ENCODE measurements at regions not wholly inside any gene's neighbourhood (a gene's known extent, or its start where the extent isn't known, plus 50 kb on each side); places are given as distances from the start of the nearest gene placed in this dataset.

GRCh38 chr3:178930116-178930515 lies 141.5 kb downstream of the ZMAT3 start:
- Histone ChIP-seq H3K4me1 (ENCODE audit: control insufficient read depth in 3 of 3, insufficient read depth in 3 of 3, low read length in 3 of 3) (no peaks in the 10 kb centered on the region), H3K27ac (ENCODE audit: low read depth, low read length) (no peak overlapping the region), H3K9me3 (ENCODE audit: control insufficient read depth in 3 of 3, low read length in 3 of 3) (peaks cover 0 to 7% (median 7%) of the 10 kb centered on the region in 3 donors), H3K27me3 (ENCODE audit: control insufficient read depth in 3 of 3, insufficient read depth in 3 of 3, low read length in 3 of 3) (no peaks in the 10 kb centered on the region), H3K36me3 (ENCODE audit: control insufficient read depth in 3 of 3, insufficient read depth in 3 of 3, low read length in 3 of 3) (no peaks in the 10 kb centered on the region), H3K4me3 (ENCODE audit: low read length in 3 of 3) (no peak overlapping the region), H3K9ac (ENCODE audit: low read depth in 1 of 3, low read length in 3 of 3) (no peak overlapping the region)

GRCh38 chr3:178916223-178916622 lies 155.4 kb downstream of the ZMAT3 start:
- Histone ChIP-seq H3K4me1 (ENCODE audit: control insufficient read depth in 3 of 3, insufficient read depth in 3 of 3, low read length in 3 of 3) (no peaks in the 10 kb centered on the region), H3K36me3 (ENCODE audit: control insufficient read depth in 3 of 3, insufficient read depth in 3 of 3, low read length in 3 of 3) (no peaks in the 10 kb centered on the region), H3K27ac (ENCODE audit: low read depth, low read length) (no peak overlapping the region), H3K9me3 (ENCODE audit: control insufficient read depth in 3 of 3, low read length in 3 of 3) (peaks cover 0 to 5% (median 2%) of the 10 kb centered on the region in 3 donors), H3K9ac (ENCODE audit: low read depth in 1 of 3, low read length in 3 of 3) (no peak overlapping the region), H3K4me3 (ENCODE audit: low read length in 3 of 3) (no peak overlapping the region), H3K27me3 (ENCODE audit: control insufficient read depth in 3 of 3, insufficient read depth in 3 of 3, low read length in 3 of 3) (no peaks in the 10 kb centered on the region)

DNA sequence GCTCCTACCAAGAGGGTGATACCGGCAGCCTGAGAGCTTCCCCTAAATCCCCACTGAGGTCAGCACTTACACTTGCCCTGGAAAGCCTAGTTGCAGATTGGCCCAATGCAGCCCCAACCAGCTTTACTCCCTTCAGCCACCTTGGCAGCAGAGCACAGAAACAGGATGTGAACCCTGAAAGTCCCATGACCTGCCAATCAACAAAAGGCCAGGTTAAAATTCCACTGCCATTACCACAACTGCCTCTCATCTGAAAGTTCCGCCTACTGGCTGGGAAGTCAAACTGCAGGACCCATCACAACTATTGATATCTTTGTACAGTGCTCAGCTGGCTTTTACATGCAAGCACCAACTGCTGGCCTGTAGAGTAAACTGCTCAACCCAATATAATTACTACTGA lies 156.2 kb downstream of the ZMAT3 start:
- H3K4me3 ChIP-seq (ENCODE audit: low read length in 3 of 3) = no peak overlapping the region
- no peak overlapping the region for H3K9ac ChIP-seq (ENCODE audit: low read depth in 1 of 3, low read length in 3 of 3)
- H3K27me3 ChIP-seq (ENCODE audit: control insufficient read depth in 3 of 3, insufficient read depth in 3 of 3, low read length in 3 of 3) = no peaks in the 10 kb centered on the region
- peaks cover 0 to 5% (median 2%) of the 10 kb centered on the region in 3 donors for H3K9me3 ChIP-seq (ENCODE audit: control insufficient read depth in 3 of 3, low read length in 3 of 3)
- no peaks in the 10 kb centered on the region for H3K4me1 ChIP-seq (ENCODE audit: control insufficient read depth in 3 of 3, insufficient read depth in 3 of 3, low read length in 3 of 3)
- H3K36me3 ChIP-seq (ENCODE audit: control insufficient read depth in 3 of 3, insufficient read depth in 3 of 3, low read length in 3 of 3) = no peaks in the 10 kb centered on the region
- no peak overlapping the region for H3K27ac ChIP-seq (ENCODE audit: low read depth, low read length)

- H3K4me1 ChIP-seq (ENCODE audit: control insufficient read depth in 3 of 3, insufficient read depth in 3 of 3, low read length in 3 of 3) = no peaks in the 10 kb centered on the region
- H3K36me3 ChIP-seq (ENCODE audit: control insufficient read depth in 3 of 3, insufficient read depth in 3 of 3, low read length in 3 of 3) = peaks cover 0 to 1% (median 0%) of the 10 kb centered on the region in 3 donors
- no peak overlapping the region for H3K9ac ChIP-seq (ENCODE audit: low read depth in 1 of 3, low read length in 3 of 3)
- H3K9me3 ChIP-seq (ENCODE audit: control insufficient read depth in 3 of 3, low read length in 3 of 3) = peaks cover 0 to 2% (median 0%) of the 10 kb centered on the region in 3 donors
- H3K27me3 ChIP-seq (ENCODE audit: control insufficient read depth in 3 of 3, insufficient read depth in 3 of 3, low read length in 3 of 3) = no peaks in the 10 kb centered on the region
- H3K4me3 ChIP-seq (ENCODE audit: low read length in 3 of 3) = no peak overlapping the region
- H3K27ac ChIP-seq (ENCODE audit: low read depth, low read length) = no peak overlapping the region
Observed at GRCh38 chr3:178907081-178907480, 164.5 kb downstream of the ZMAT3 start.

- Histone ChIP-seq H3K27me3 (ENCODE audit: control insufficient read depth in 3 of 3, insufficient read depth in 3 of 3, low read length in 3 of 3) (no peaks in the 10 kb centered on the region), H3K9me3 (ENCODE audit: control insufficient read depth in 3 of 3, low read length in 3 of 3) (peaks cover 0 to 2% (median 0%) of the 10 kb centered on the region in 3 donors), H3K27ac (ENCODE audit: low read depth, low read length) (no peak overlapping the region), H3K4me3 (ENCODE audit: low read length in 3 of 3) (no peak overlapping the region), H3K4me1 (ENCODE audit: control insufficient read depth in 3 of 3, insufficient read depth in 3 of 3, low read length in 3 of 3) (no peaks in the 10 kb centered on the region), H3K36me3 (ENCODE audit: control insufficient read depth in 3 of 3, insufficient read depth in 3 of 3, low read length in 3 of 3) (no peaks in the 10 kb centered on the region), H3K9ac (ENCODE audit: low read depth in 1 of 3, low read length in 3 of 3) (no peak overlapping the region)
Observed at GRCh38 chr3:178901204-178901603, 170.4 kb downstream of the ZMAT3 start.

DNA sequence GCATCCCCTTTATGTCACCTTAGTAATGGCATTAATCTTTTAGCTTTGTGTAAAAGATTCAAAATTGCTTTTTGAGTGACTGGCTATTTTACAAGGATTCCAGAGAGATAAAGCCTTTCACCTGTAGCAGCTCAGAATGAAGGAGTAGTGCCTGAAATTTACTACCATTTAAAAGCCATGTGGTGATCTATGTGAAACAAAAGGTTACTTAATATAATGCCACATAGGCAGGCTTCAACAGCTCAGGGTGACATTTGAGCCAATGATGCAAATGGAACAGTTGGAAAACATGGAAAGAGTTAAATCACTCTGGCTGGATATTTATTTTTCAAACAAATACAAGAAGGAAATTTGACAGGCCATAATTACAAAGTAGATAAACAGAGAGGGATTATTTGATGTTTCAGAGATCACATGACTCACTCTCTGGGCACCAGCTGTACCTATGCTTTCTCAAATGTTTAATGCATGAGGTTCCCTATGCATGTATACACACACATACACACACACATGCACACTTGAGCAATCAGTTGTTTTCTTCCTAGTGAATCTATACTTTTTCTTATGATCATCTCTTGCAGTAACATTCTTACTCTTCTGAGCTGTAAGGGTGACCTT lies 171.5 kb downstream of the ZMAT3 start:
- Histone ChIP-seq H3K9me3 (ENCODE audit: control insufficient read depth in 3 of 3, low read length in 3 of 3) (peaks cover 0 to 2% (median 0%) of the 10 kb centered on the region in 3 donors), H3K36me3 (ENCODE audit: control insufficient read depth in 3 of 3, insufficient read depth in 3 of 3, low read length in 3 of 3) (no peaks in the 10 kb centered on the region), H3K27ac (ENCODE audit: low read depth, low read length) (no peak overlapping the region), H3K9ac (ENCODE audit: low read depth in 1 of 3, low read length in 3 of 3) (no peak overlapping the region), H3K4me3 (ENCODE audit: low read length in 3 of 3) (no peak overlapping the region), H3K27me3 (ENCODE audit: control insufficient read depth in 3 of 3, insufficient read depth in 3 of 3, low read length in 3 of 3) (no peaks in the 10 kb centered on the region), H3K4me1 (ENCODE audit: control insufficient read depth in 3 of 3, insufficient read depth in 3 of 3, low read length in 3 of 3) (no peaks in the 10 kb centered on the region)

DNA sequence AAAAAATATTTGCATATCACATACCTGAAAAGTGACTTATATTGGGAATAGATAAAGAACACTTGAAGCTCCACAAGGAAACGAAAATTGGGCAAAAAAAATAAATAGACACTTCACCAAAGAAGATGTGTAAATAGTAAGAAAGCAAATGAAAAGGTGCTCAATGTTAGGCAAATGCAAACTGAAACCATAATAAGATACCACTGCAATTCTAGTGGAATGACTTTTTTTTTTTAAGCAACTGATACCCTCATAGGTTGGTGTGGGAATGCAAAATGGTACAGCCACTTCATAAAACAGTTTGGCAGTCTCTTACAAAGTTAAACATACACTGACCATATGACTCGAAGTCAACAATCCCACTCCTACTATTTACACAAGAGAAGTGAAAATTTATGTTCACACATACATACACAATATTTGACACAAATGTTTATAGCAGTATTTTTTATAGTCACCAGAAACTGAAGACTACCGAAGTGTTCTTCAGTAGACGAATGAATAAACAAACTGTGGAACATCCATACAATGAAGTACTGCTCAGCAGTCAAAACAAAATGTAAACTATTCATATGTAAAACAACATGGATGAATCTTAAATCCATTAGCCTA lies 176.3 kb downstream of the ZMAT3 start:
- Histone ChIP-seq H3K27ac (ENCODE audit: low read depth, low read length) (no peak overlapping the region), H3K9ac (ENCODE audit: low read depth in 1 of 3, low read length in 3 of 3) (no peak overlapping the region), H3K4me3 (ENCODE audit: low read length in 3 of 3) (no peak overlapping the region), H3K36me3 (ENCODE audit: control insufficient read depth in 3 of 3, insufficient read depth in 3 of 3, low read length in 3 of 3) (no peaks in the 10 kb centered on the region), H3K9me3 (ENCODE audit: control insufficient read depth in 3 of 3, low read length in 3 of 3) (peaks cover 0 to 4% (median 0%) of the 10 kb centered on the region in 3 donors), H3K4me1 (ENCODE audit: control insufficient read depth in 3 of 3, insufficient read depth in 3 of 3, low read length in 3 of 3) (no peaks in the 10 kb centered on the region), H3K27me3 (ENCODE audit: control insufficient read depth in 3 of 3, insufficient read depth in 3 of 3, low read length in 3 of 3) (no peaks in the 10 kb centered on the region)
